Spleen (tissue), 11 donors: ENCODE measurements at regions not wholly inside any gene's neighbourhood (a gene's known extent, or its start where the extent isn't known, plus 50 kb on each side); places are given as distances from the start of the nearest gene placed in this dataset.

ENCODE experiments used
- DNase-seq: peaks from one replicate; pipeline ENCODE4 v3.0.0-alpha.2; 2020
- H3K27ac ChIP-seq, 8 donors: fragments of 200-600 bp; sonication (generic) in 7 of 8; 1 replicate in 4 of 8; 2 replicates in 4 of 8; pipeline versions ENCODE4 v1.5.0 to v1.8.0; 2016 to 2021; ENCODE audit warnings: inconsistent platforms in 4 of 8, mild to moderate bottlenecking in 4 of 8, moderate library complexity in 1 of 8
- H3K27me3 ChIP-seq, 7 donors: fragments of 200-600 bp; sonication (generic) in 6 of 7; replicated peaks in 1 of 7; 1 replicate in 4 of 7; 2 replicates in 3 of 7; pipeline versions ENCODE4 v1.5.0 to v1.8.0; 2016 to 2021; ENCODE audit warnings: inconsistent platforms in 3 of 7, mild to moderate bottlenecking in 1 of 7
- H3K36me3 ChIP-seq, 6 donors: fragments of 200-600 bp; sonication (generic) in 5 of 6; 1 replicate in 4 of 6; 2 replicates in 2 of 6; pipeline versions ENCODE4 v1.5.0 to v1.8.0; 2016 to 2021; ENCODE audit warnings: inconsistent platforms in 2 of 6
- H3K4me1 ChIP-seq, 6 donors: fragments of 200-600 bp; sonication (generic) in 5 of 6; 1 replicate in 3 of 6; 2 replicates in 3 of 6; pipeline versions ENCODE4 v1.5.0 to v1.8.0; 2016 to 2021; ENCODE audit warnings: inconsistent platforms in 3 of 6
- H3K4me3 ChIP-seq, 8 donors: fragments of 200-600 bp; sonication (generic) in 7 of 8; 1 replicate in 4 of 8; 2 replicates in 4 of 8; pipeline versions ENCODE4 v1.5.0 to v1.8.0; 2016 to 2021; ENCODE audit warnings: inconsistent platforms in 4 of 8, mild to moderate bottlenecking in 4 of 8, moderate library complexity in 2 of 8
- H3K9me3 ChIP-seq, 8 donors: fragments of 200-600 bp; sonication (generic) in 7 of 8; 1 replicate in 4 of 8; 2 replicates in 4 of 8; pipeline versions ENCODE4 v1.5.0 to v1.8.0; 2016 to 2021; ENCODE audit warnings: inconsistent platforms in 4 of 8
- CTCF ChIP-seq, 11 experiments: fragments of 200-600 bp in 7 of 11; fragments of 450-650 bp in 4 of 11; sonication (generic) in 4 of 11; IDR thresholded peaks in 8 of 11; conservative IDR thresholded peaks in 3 of 11; 1 replicate in 7 of 11; 2 replicates in 4 of 11; pipeline versions ENCODE4 v1.4.0 to v1.8.0; 2016 to 2021; ENCODE audit warnings: antibody characterized with exemption in 11 of 11, inconsistent platforms in 4 of 11, mild to moderate bottlenecking in 1 of 11
- POLR2A ChIP-seq, 3 donors: fragments of 450-650 bp; IDR thresholded peaks; one replicate each; pipeline ENCODE4 v1.5.1; 2017; ENCODE audit warnings: antibody characterized with exemption in 3 of 3, mild to moderate bottlenecking in 1 of 3
- POLR2AphosphoS5 ChIP-seq, 3 donors: sonication (generic); formaldehyde crosslinking; IDR thresholded peaks; one replicate each; pipeline ENCODE4 v1.5.1; 2017; ENCODE audit warnings: antibody characterized with exemption in 3 of 3
- WGBS, 5 donors: extraction: QIAGEN DNeasy Blood & Tissue Kit in 3 of 5; methylation state at CpG; one replicate each; pipeline versions ENCODE4 v1.1.5 to v1.1.7; 2013 to 2018; 5-methylcytosine and 5-hydroxymethylcytosine counted together
- intact Hi-C: fragments of 100-400 bp; cut with DNase I; formaldehyde crosslinking; loops from one replicate; pipeline ENCODE4 v1.15.0; 2023; ENCODE audit warnings: low total_unique reads
- donor health status: healthy with polysubstance abuse.
- donor health status: DM: no; HTN: no; CAD: no; lungs with moderate emphysema.
- donor health status: DM: no; HTN: no; CAD: no.
- donor health status: Bipolar disorder and iron deficiency.
- donor health status: healthy.
- donor health status: DM: no; HTN: no; CAD: no.
- donor health status: DM: yes; HTN: yes; CAD: no.

- Histone ChIP-seq H3K4me3 (no peak overlapping the region), H3K36me3 (no peaks in the 10 kb centered on the region), H3K4me1 (no peaks in the 10 kb centered on the region), H3K27ac (no peak overlapping the region), H3K9me3 (no peaks in the 10 kb centered on the region), H3K27me3 (no peaks in the 10 kb centered on the region)
- WGBS, 5 donors, result 88 to 94% (median 93%) methylated on average over 1 of the region's 1 CpG
- no peak for DNase-seq
- TF ChIP-seq POLR2AphosphoS5 (IDR thresholded peaks at IDR 0.05) (no peak), POLR2A (IDR thresholded peaks at IDR 0.05) (no peak), CTCF (IDR thresholded peaks at IDR 0.05 in 8 of 11, conservative IDR thresholded peaks at IDR 0.05 in 3 of 11) (no peak)
- intact Hi-C loops, result no loop called here
These were observed 1016.0 kb downstream of the FAM181B start for GRCh38 chr11:81717695-81718094.

- Histone ChIP-seq H3K4me3 (no peak overlapping the region), H3K36me3 (no peaks in the 10 kb centered on the region), H3K27me3 (no peaks in the 10 kb centered on the region), H3K27ac (no peak overlapping the region), H3K9me3 (peaks cover 0 to 7% (median 6%) of the 10 kb centered on the region in 8 donors), H3K4me1 (no peaks in the 10 kb centered on the region)
- intact Hi-C loops, result no loop called here
- DNase-seq, result no peak
- TF ChIP-seq POLR2A (IDR thresholded peaks at IDR 0.05) (no peak), POLR2AphosphoS5 (IDR thresholded peaks at IDR 0.05) (no peak), CTCF (IDR thresholded peaks at IDR 0.05 in 8 of 11, conservative IDR thresholded peaks at IDR 0.05 in 3 of 11) (no peak)
- 28 to 68% (median 43%) methylated on average over 1 of the region's 1 CpG for WGBS, 5 donors
These were observed 1025.8 kb downstream of the FAM181B start for GRCh38 chr11:81707881-81708280.

- intact Hi-C loops, result no loop called here
- Histone ChIP-seq H3K27ac (no peak overlapping the region), H3K27me3 (no peaks in the 10 kb centered on the region), H3K4me1 (no peaks in the 10 kb centered on the region), H3K9me3 (peaks cover 0 to 33% (median 31%) of the 10 kb centered on the region in 8 donors), H3K36me3 (no peaks in the 10 kb centered on the region), H3K4me3 (no peak overlapping the region)
- DNase-seq, result no peak
- no peak for TF ChIP-seq POLR2A (IDR thresholded peaks at IDR 0.05)
- TF ChIP-seq CTCF (IDR thresholded peaks at IDR 0.05 in 8 of 11, conservative IDR thresholded peaks at IDR 0.05 in 3 of 11), result no peak
- TF ChIP-seq POLR2AphosphoS5 (IDR thresholded peaks at IDR 0.05), result no peak
- WGBS, 5 donors, result 19 to 59% (median 42%) methylated on average over 3 of the region's 3 CpGs
These were observed 1028.4 kb downstream of the FAM181B start for GRCh38 chr11:81705283-81705682.

GRCh38 chr11:81700076-81700475 lies 1033.6 kb downstream of the FAM181B start:
- intact Hi-C loops, result no loop called here
- TF ChIP-seq CTCF (IDR thresholded peaks at IDR 0.05 in 8 of 11, conservative IDR thresholded peaks at IDR 0.05 in 3 of 11) (no peak), POLR2AphosphoS5 (IDR thresholded peaks at IDR 0.05) (no peak), POLR2A (IDR thresholded peaks at IDR 0.05) (no peak)
- H3K9me3 ChIP-seq, result peaks cover 0 to 85% (median 83%) of the 10 kb centered on the region in 8 donors
- H3K36me3 ChIP-seq, result no peaks in the 10 kb centered on the region
- no peak for DNase-seq
- H3K27ac ChIP-seq, result no peak overlapping the region
- no peaks in the 10 kb centered on the region for H3K4me1 ChIP-seq
- H3K27me3 ChIP-seq, result no peaks in the 10 kb centered on the region
- 68 to 85% (median 78%) methylated on average over 1 of the region's 1 CpG for WGBS, 5 donors
- no peak overlapping the region for H3K4me3 ChIP-seq
